H1 (cell line): ENCODE measurements at regions not wholly inside any gene's neighbourhood (a gene's known extent, or its start where the extent isn't known, plus 50 kb on each side); places are given as distances from the start of the nearest gene placed in this dataset.

Experiments
- CTCF ChIA-PET: fragments of 300-600 bp; sonication (Branson Sonifier 250); formaldehyde crosslinking; loops from one replicate; lab custom pipeline; 2021; ENCODE audit not compliant: partially characterized antibody; lab: Charles Lee
- POLR2A ChIA-PET: fragments of 300-600 bp; sonication (Branson Sonifier 250); formaldehyde crosslinking; loops from one replicate; lab custom pipeline; 2021; ENCODE audit warnings: inconsistent platforms; ENCODE audit not compliant: partially characterized antibody; lab: Charles Lee
- DNase-seq, 2 experiments: peaks; one replicate each; pipeline versions ENCODE4 v3.0.0 to v3.0.0-alpha.2; 2010 to 2022; ENCODE audit warnings: low spot score in 2 of 2, low read depth in 1 of 2, mixed read lengths in 1 of 2
- FAIRE-seq: peaks from 2 replicates; lab custom pipeline; 2011; peaks lifted over from hg19 to GRCh38; lab: Jason Lieb, UNC
- H2AFZ ChIP-seq: 2 replicates; pipeline ENCODE4 v1.8.1; 2012; ENCODE audit warnings: low read length, inconsistent platforms
- H2AK5ac ChIP-seq: 2 replicates; pipeline ENCODE4 v1.6.1; 2013; ENCODE audit warnings: low read depth, low read length
- H2BK120ac ChIP-seq: replicated peaks from 2 replicates; pipeline ENCODE3; 2013; ENCODE audit warnings: low read depth, low read length, inconsistent platforms
- H2BK12ac ChIP-seq: 2 replicates; pipeline ENCODE4 v1.6.1; 2013; ENCODE audit warnings: low read depth, low read length
- H2BK15ac ChIP-seq: 2 replicates; pipeline ENCODE4 v1.6.1; 2013; ENCODE audit warnings: low read length
- H2BK20ac ChIP-seq: 2 replicates; pipeline ENCODE4 v1.6.1; 2013; ENCODE audit warnings: low read length
- H2BK5ac ChIP-seq: 2 replicates; pipeline ENCODE4 v1.6.1; 2013; ENCODE audit warnings: low read depth, low read length
- H3K14ac ChIP-seq: 2 replicates; pipeline ENCODE4 v1.6.1; 2013; ENCODE audit warnings: inconsistent platforms; ENCODE audit not compliant: insufficient read length
- H3K18ac ChIP-seq: 2 replicates; pipeline ENCODE4 v1.6.1; 2013; ENCODE audit warnings: low read length; ENCODE audit errors: extremely low read depth
- H3K23ac ChIP-seq: 2 replicates; pipeline ENCODE4 v1.6.1; 2013; ENCODE audit warnings: inconsistent platforms; ENCODE audit not compliant: insufficient read length
- H3K23me2 ChIP-seq: 2 replicates; pipeline ENCODE4 v1.6.1; 2013; ENCODE audit warnings: low read depth, low read length
- H3K27ac ChIP-seq: 2 replicates; pipeline ENCODE4 v1.6.1; 2011; ENCODE audit warnings: low read depth, low read length, inconsistent platforms
- H3K27me3 ChIP-seq, 4 experiments: replicated peaks in 1 of 4; 1 replicate in 1 of 4; 2 replicates in 3 of 4; pipeline versions ENCODE4 v1.6.1 to v1.8.1; 2011 to 2013; ENCODE audit warnings: low read length in 3 of 4, mild to moderate bottlenecking in 3 of 4, inconsistent platforms in 2 of 4, mixed read lengths in 2 of 4, moderate library complexity in 1 of 4; ENCODE audit not compliant: control insufficient read depth in 3 of 4, insufficient read depth in 3 of 4; ENCODE audit errors: extremely low read depth in 1 of 4
- H3K36me3 ChIP-seq, 4 experiments: 2 replicates each; pipeline versions ENCODE4 v1.6.1 to v1.8.1; 2011 to 2013; ENCODE audit warnings: mild to moderate bottlenecking in 4 of 4, low read length in 3 of 4, moderate library complexity in 2 of 4, control low read depth in 1 of 4, inconsistent platforms in 1 of 4; ENCODE audit not compliant: insufficient read depth in 4 of 4, control insufficient read depth in 2 of 4
- H3K4ac ChIP-seq: replicated peaks from 2 replicates; pipeline ENCODE3; 2013; ENCODE audit warnings: low read length, low read depth, mixed read lengths, inconsistent platforms; ENCODE audit not compliant: insufficient read length
- H3K4me1 ChIP-seq, 4 experiments: replicated peaks in 1 of 4; 1 replicate in 1 of 4; 2 replicates in 3 of 4; pipeline versions ENCODE4 v1.6.1 to v1.8.1; 2011 to 2013; ENCODE audit warnings: low read length in 3 of 4, inconsistent platforms in 2 of 4, mixed read lengths in 1 of 4; ENCODE audit not compliant: insufficient read depth in 4 of 4, control insufficient read depth in 3 of 4
- H3K4me2 ChIP-seq, 2 experiments: 2 replicates each; pipeline versions ENCODE4 v1.6.1 to v1.8.1; 2011 to 2013; ENCODE audit warnings: low read depth in 2 of 2, low read length in 2 of 2, control low read depth in 1 of 2, inconsistent platforms in 1 of 2, mild to moderate bottlenecking in 1 of 2; ENCODE audit not compliant: insufficient read depth in 1 of 2
- H3K4me3 ChIP-seq, 4 experiments: fragments of 200-600, 300-600 bp in 1 of 4; sonication (generic), shearing (Covaris generic), sonication (Bioruptor Twin) in 1 of 4; 2 replicates each; pipeline versions ENCODE4 v1.5.1 to v1.8.1; 2011 to 2016; ENCODE audit warnings: low read length in 4 of 4, low read depth in 3 of 4, control low read depth in 2 of 4, inconsistent platforms in 2 of 4, mild to moderate bottlenecking in 2 of 4, mixed read lengths in 1 of 4, moderate library complexity in 1 of 4; ENCODE audit not compliant: insufficient read depth in 2 of 4; ENCODE audit errors: extremely low read depth in 1 of 4
- H3K56ac ChIP-seq: replicated peaks from 2 replicates; pipeline ENCODE3; 2013; ENCODE audit warnings: low read depth, mild to moderate bottlenecking, mixed read lengths, low read length, inconsistent platforms; ENCODE audit not compliant: insufficient read length
- H3K79me1 ChIP-seq: 2 replicates; pipeline ENCODE4 v1.6.1; 2013; ENCODE audit warnings: low read depth, low read length, control low read depth
- H3K79me2 ChIP-seq, 2 experiments: 2 replicates each; pipeline versions ENCODE4 v1.6.1 to v1.8.1; 2012 to 2013; ENCODE audit warnings: low read length in 2 of 2, mild to moderate bottlenecking in 2 of 2, inconsistent platforms in 1 of 2; ENCODE audit not compliant: insufficient read depth in 2 of 2, control insufficient read depth in 1 of 2
- H3K9ac ChIP-seq, 4 experiments: replicated peaks in 1 of 4; 1 replicate in 1 of 4; 2 replicates in 3 of 4; pipeline versions ENCODE4 v1.6.1 to v1.8.1; 2011 to 2013; ENCODE audit warnings: low read depth in 3 of 4, low read length in 3 of 4, control low read depth in 2 of 4, mild to moderate bottlenecking in 2 of 4, moderate library complexity in 2 of 4, inconsistent platforms in 1 of 4; ENCODE audit errors: extremely low read depth in 1 of 4
- H3K9me3 ChIP-seq, 2 experiments: 2 replicates each; pipeline versions ENCODE4 v1.6.1 to v1.8.1; 2012 to 2013; ENCODE audit warnings: mild to moderate bottlenecking in 2 of 2, moderate library complexity in 2 of 2, control low read depth in 1 of 2, inconsistent platforms in 1 of 2, low read depth in 1 of 2, low read length in 1 of 2, mixed read lengths in 1 of 2; ENCODE audit not compliant: insufficient read depth in 2 of 2
- H4K20me1 ChIP-seq, 2 experiments: replicated peaks in 1 of 2; 2 replicates each; pipeline versions ENCODE3 to v1.8.1; 2011 to 2013; ENCODE audit warnings: inconsistent platforms in 2 of 2, low read length in 2 of 2, mild to moderate bottlenecking in 1 of 2; ENCODE audit not compliant: insufficient read depth in 2 of 2, control insufficient read depth in 1 of 2
- H4K5ac ChIP-seq: 2 replicates; pipeline ENCODE4 v1.6.1; 2013; ENCODE audit warnings: low read length, low read depth, mixed read lengths, inconsistent platforms; ENCODE audit not compliant: insufficient read length
- H4K8ac ChIP-seq: 2 replicates; pipeline ENCODE4 v1.8.0; 2013; ENCODE audit warnings: mild to moderate bottlenecking, moderate library complexity, low read length, inconsistent platforms; ENCODE audit not compliant: insufficient read depth; ENCODE audit errors: extremely low read depth
- H4K91ac ChIP-seq: replicated peaks from 2 replicates; pipeline ENCODE3; 2013; ENCODE audit warnings: low read length, mixed read lengths, inconsistent platforms; ENCODE audit not compliant: insufficient read length
- GTF2F1 ChIP-seq: IDR thresholded peaks from 2 replicates; pipeline ENCODE4 v1.6.1; 2012; ENCODE audit warnings: low read depth, low read length, improper control_type of control experiment, borderline replicate concordance
- HDAC2 ChIP-seq, 2 experiments: fragments of 300-600 bp in 1 of 2; sonication (generic) in 1 of 2; IDR thresholded peaks; 2 replicates each; pipeline ENCODE4 v1.6.1; 2011 to 2012; ENCODE audit warnings: low read depth in 2 of 2, low read length in 2 of 2, mild to moderate bottlenecking in 2 of 2, moderate library complexity in 2 of 2, borderline replicate concordance in 1 of 2, inconsistent platforms in 1 of 2
- HDAC6 ChIP-seq: IDR thresholded peaks from one replicate; pipeline ENCODE4 v1.7.1; 2012; ENCODE audit warnings: low read depth, mild to moderate bottlenecking, inconsistent platforms, low read length, moderate library complexity
- KDM1A ChIP-seq: fragments of 200-600, 300-600 bp; sonication (generic); IDR thresholded peaks from 2 replicates; pipeline ENCODE4 v1.7.1; 2016; ENCODE audit warnings: mild to moderate bottlenecking, low read length, borderline replicate concordance
- NANOG ChIP-seq: IDR thresholded peaks from 2 replicates; pipeline ENCODE4 v1.6.1; 2011; ENCODE audit warnings: low read length, low read depth, mild to moderate bottlenecking, inconsistent platforms; ENCODE audit not compliant: insufficient read depth, poor library complexity, severe bottlenecking
- NRF1 ChIP-seq: IDR thresholded peaks from 2 replicates; pipeline ENCODE4 v1.6.1; 2011; ENCODE audit warnings: mild to moderate bottlenecking, low read depth, low read length, improper control_type of control experiment
- SIN3A ChIP-seq, 2 experiments: IDR thresholded peaks in 1 of 2; conservative IDR thresholded peaks in 1 of 2; 2 replicates each; pipeline ENCODE4 v1.6.1; 2011 to 2012; ENCODE audit warnings: low read length in 2 of 2, improper control_type of control experiment in 1 of 2, low read depth in 1 of 2, mild to moderate bottlenecking in 1 of 2
- SP1 ChIP-seq: IDR thresholded peaks from 2 replicates; pipeline ENCODE4 v1.6.1; 2011; ENCODE audit warnings: low read depth, low read length
- TAF7 ChIP-seq: optimal IDR thresholded peaks from 2 replicates; pipeline ENCODE3; 2011; ENCODE audit warnings: low read depth, mild to moderate bottlenecking, inconsistent platforms, low read length, moderate library complexity, borderline replicate concordance
- TCF12 ChIP-seq: IDR thresholded peaks from 2 replicates; pipeline ENCODE4 v1.6.1; 2011; ENCODE audit warnings: low read depth, mild to moderate bottlenecking, low read length
- WGBS, 2 experiments: shearing (Covaris generic) in 1 of 2; methylation state at CpG; one replicate each; pipeline versions ENCODE4 v1.1.6 to v1.1.7; 2013 to 2015; ENCODE audit warnings: low lambda C conversion rate in 2 of 2, mixed read lengths in 2 of 2, inconsistent platforms in 1 of 2, low coverage in 1 of 2, missing lambda C conversion rate in 1 of 2; ENCODE audit not compliant: insufficient replicate concordance in 2 of 2, insufficient coverage in 1 of 2, insufficient read length in 1 of 2; ENCODE audit errors: extremely low coverage in 1 of 2, missing lambda C conversion rate in 1 of 2; 5-methylcytosine and 5-hydroxymethylcytosine counted together

DNA sequence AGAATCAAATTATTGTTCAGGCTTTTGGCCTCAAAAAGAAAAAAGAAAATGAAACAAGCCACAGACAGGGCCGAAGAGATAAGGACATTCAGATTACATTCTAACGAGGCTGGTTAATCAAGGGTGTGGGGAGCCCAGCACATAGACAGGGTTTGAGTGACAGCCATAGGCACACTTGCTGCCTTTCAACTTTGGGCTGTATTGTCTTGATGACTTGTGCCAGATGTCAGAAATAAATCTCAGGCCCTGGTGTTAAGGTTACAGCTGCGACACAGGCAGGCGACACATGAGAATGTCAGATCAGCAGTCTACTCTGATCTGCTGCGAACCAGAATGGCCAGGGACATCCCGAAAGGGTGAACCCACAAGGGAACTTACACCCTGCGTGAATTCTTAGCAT is 231.2 kb upstream of the ARRDC4 start:
- Histone ChIP-seq H3K23me2 (no peaks in the 10 kb centered on the region), H2AFZ (no peak overlapping the region), H3K9ac (no peak overlapping the region), H4K91ac (no peak overlapping the region), H4K5ac (no peak overlapping the region), H2BK12ac (no peak overlapping the region), H2AK5ac (no peak overlapping the region), H3K79me2 (no peaks in the 10 kb centered on the region), H3K4ac (no peak overlapping the region), H3K36me3 (no peaks in the 10 kb centered on the region), H4K20me1 (no peaks in the 10 kb centered on the region), H3K27ac (no peak overlapping the region), H3K4me1 (no peaks in the 10 kb centered on the region), H3K4me2 (no peak overlapping the region), H2BK20ac (no peak overlapping the region), H3K27me3 (no peaks in the 10 kb centered on the region; a peak in 1 of 7 replicates), H2BK15ac (no peak overlapping the region), H3K9me3 (no peaks in the 10 kb centered on the region), H3K23ac (no peak overlapping the region), H3K14ac (no peak overlapping the region), H3K79me1 (no peaks in the 10 kb centered on the region), H2BK120ac (no peak overlapping the region), H3K56ac (no peak overlapping the region), H2BK5ac (no peak overlapping the region), H4K8ac (no peak overlapping the region), H3K18ac (no peak overlapping the region), H3K4me3 (no peak overlapping the region)
- FAIRE-seq (no peak), DNase-seq (no peak)
- ChIA-PET CTCF (interaction anchor here (1.9 kb wide), 1 partner anchor 16 kb away, joined by 5 read pairs; no protein-coding TSS in a partner anchor), POLR2A (no interaction called here)
- 91% methylated on average over 7 of the region's 7 CpGs; no CpG with 5 or more reads in 1 of the 2 experiments for WGBS, 2 experiments
- TF ChIP-seq SIN3A (conservative IDR thresholded peaks at IDR 0.05 in 1 of 2, IDR thresholded peaks at IDR 0.05 in 1 of 2; ENCODE audit: low read depth in 1 of 2, low read length in 2 of 2), result no peak
- TF ChIP-seq KDM1A, result no peak
- TF ChIP-seq NRF1, result no peak
- no peak for TF ChIP-seq SP1
- no peak for TF ChIP-seq GTF2F1
- TF ChIP-seq NANOG, result no peak
- no peak for TF ChIP-seq HDAC6
- TF ChIP-seq TAF7, result no peak
- no peak for TF ChIP-seq TCF12
- no peak for TF ChIP-seq HDAC2 (IDR thresholded peaks at IDR 0.05; ENCODE audit: borderline replicate concordance in 1 of 2, low read depth in 2 of 2, low read length in 2 of 2)
